HG03066 (cell line): ENCODE measurements at regions not wholly inside any gene's neighbourhood (a gene's known extent, or its start where the extent isn't known, plus 50 kb on each side); places are given as distances from the start of the nearest gene placed in this dataset.
"Not testable (repeated sequence)": the region's sequence is repeated elsewhere in the genome, so short reads cannot be mapped to it uniquely, and the experiment has no call there.

Experiments
- ATAC-seq: cut with Tn5 transposase; IDR thresholded peaks from one replicate; pipeline ENCODE4 v1.9.1; 2021; ENCODE audit warnings: low read depth; ENCODE audit not compliant: unreplicated experiment

- ATAC-seq, result no peak
Observed at GRCh38 chr1:214715126-214715525, 112.1 kb downstream of the CENPF start.

DNA sequence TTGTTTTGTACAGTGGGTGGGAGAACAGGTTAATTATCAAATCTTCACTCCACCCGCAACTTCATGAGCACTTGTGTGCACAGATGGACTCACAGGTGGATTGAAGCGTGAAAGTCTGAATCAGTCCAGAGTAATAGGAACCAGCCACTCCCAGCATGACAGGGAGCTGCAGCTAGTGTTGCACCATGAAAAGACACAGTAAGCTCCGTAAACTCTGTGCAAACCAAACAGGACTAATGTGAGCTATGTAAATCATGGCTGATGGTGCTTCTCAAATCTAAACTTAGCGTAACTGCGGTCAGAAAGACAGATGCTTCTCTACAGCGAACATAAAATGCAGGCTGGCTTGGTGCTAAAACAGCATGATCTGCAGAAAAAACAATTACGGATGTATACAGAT is 114.4 kb downstream of the CENPF start:
- ATAC-seq, result no peak

DNA sequence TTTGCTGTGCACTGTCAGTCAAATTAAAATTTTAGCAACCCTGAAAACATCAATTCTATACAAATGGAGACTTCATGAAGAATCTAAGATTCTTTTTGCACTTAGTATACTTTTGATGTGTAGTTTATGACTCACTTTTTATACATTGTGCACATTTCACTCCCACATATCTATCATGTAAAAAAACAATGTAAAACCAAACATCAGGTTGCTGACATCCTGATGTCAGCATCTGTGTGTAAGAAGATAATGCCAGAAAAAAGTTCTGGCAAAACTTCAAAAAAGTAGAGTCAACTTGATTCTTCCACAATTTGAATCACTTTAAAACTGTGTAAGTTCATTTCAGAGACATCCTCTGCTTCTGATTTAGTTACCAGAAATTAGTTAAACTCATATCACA is 115.7 kb downstream of the CENPF start:
- no peak for ATAC-seq

- no peak for ATAC-seq
Observed at GRCh38 chr1:214719207-214719606, 116.2 kb downstream of the CENPF start.

- no peak for ATAC-seq
Observed at GRCh38 chr1:214720561-214720960, 117.6 kb downstream of the CENPF start.

DNA sequence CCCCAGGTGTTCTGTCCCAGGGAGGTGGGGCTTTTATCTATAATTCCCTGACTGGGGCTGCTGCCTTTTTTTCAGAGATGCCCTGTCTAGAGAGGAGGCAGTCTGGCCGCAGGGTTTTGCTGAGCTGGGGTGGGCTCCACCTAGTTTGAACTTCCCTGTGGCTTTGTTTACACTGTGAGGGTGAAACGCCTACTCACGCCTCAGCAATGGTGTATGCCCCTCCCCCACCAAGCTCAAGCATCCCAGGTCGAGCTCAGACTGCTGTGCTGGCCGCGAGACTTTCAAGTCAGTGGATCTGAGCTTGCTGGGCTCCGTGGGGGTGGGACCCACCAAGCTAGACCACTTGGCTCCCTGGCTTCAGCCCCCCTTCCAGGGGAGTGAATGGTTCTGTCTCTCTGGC is 124.3 kb downstream of the CENPF start:
- ATAC-seq, result no peak

DNA sequence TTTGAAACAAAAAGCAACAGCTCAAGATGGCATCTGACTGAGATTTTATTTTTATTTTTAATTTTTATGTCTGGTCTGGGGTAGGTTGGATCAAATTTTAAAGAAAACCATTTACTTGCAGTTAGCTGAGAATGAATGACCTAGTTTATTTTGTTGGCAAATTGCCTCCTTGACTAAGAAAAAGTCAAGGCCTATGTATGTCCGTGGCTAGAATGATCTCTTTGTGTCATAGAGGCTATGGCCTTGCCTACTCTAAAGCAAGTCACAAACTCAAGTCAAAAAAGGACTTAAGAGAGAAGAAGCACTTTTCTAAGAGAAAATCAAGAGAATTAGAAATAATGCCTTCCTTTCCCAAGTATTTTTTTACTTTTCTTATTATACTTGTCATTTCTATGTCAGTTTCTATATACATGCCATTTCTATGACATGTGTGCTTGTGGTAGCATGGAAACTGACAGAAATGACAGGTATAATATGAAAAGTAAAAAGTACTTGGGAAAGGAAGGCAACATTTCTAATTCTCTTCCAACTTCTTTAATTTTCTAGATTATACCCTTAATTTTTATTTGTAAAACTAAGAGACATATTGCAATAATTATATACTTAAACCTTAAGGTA is 136.7 kb downstream of the CENPF start:
- no peak for ATAC-seq

GRCh38 chr1:214740471-214740870 is 137.5 kb downstream of the CENPF start:
- ATAC-seq, result no peak

DNA sequence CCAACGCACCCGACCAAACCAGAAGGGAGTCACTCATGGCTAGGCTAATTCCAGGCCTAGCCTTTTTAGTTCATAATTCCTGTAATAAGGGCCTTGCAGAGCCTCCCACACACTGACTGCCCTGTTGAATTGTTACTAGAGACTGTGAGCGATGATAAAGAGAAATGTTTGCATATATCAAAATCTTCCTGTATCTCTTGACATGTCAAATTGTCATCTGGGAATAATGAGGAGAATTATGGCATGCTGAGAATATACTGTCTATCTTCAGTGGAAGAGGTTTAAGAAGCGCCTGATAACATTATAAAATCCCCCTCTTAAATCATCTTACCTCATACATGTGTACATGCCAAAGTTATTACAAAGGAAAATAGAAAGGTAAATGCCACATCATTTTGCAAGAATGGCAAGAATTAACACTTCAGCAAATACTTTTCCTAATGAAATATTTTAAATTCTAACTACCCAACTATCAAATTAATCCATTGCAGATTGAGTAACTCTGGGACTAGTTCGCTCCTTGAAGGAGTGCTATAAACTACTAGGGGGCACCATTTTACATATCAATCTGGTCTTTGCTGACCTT is 144.1 kb downstream of the CENPF start:
- no peak for ATAC-seq

DNA sequence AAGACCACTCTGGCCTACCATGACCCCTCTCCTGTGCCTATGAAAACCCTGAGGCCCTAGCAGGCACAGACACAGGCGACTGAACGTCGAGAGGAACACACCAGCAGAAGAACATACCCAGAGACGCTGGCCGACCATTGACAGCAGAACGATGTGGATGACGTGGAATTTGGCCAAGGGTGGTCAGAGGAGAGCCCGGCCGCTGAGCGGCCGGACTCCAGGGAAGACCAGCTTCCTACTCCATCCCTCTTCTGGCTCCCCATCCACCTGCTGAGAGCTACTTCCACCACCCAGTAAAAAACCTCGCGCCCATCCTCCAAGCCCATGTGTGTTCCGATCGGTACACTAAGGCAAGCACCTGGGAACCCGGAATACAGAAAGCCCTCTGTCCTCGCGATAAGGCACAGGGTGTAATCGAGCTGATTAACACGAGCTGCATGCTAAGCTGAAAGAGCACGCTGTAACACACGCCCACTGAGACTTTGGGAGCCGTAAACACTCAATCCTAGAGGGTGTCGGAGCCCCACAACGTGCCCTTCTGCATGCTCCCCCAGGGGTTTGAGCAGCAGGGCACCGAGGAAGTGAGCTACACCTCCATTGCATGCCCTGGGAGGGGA is 150.3 kb downstream of the CENPF start:
- no peak for ATAC-seq

- ATAC-seq, result no peak
Observed at GRCh38 chr1:214761030-214761429, 158.0 kb downstream of the CENPF start.

DNA sequence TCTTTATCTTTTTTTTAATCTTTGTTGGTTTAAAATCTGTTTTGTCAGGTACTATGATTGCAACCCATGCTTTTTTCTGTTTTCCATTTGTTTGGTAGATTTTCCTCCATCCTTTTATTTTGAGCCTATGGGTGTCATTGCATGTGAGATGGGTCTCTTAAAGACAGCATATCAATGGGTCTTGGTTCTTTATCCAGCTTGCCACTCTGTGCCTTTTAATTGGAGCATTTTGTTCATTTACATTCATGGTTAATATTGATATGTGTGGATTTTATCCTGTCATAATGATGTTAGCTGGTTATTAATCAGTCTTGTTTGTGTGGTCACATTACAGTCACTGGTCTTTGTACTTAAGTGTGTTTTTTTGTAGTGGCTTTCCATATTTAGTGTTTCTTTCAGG is 159.9 kb downstream of the CENPF start:
- no peak for ATAC-seq

GRCh38 chr1:214764502-214764901 is 161.5 kb downstream of the CENPF start:
- ATAC-seq, result no peak

DNA sequence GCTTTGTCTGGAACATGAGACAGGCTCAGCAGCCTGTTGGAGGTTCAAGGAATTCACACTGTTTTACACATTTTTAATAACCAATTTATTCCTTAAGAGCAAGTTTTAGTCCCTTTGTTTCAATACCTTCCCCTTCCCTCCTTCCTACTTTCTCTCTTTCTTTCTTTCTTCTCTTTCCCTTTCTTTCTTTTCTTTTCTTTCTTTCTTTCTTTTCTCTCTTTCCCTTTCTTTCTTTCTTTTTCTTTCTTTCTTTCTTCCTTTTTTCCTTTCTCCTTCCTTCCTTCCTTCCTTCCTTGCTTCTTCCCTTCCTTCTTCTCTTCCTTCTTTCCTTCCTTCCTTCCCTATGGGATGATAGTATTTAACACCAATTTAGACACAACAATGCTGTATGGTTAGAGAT is 164.2 kb downstream of the CENPF start:
- ATAC-seq, result no peak

DNA sequence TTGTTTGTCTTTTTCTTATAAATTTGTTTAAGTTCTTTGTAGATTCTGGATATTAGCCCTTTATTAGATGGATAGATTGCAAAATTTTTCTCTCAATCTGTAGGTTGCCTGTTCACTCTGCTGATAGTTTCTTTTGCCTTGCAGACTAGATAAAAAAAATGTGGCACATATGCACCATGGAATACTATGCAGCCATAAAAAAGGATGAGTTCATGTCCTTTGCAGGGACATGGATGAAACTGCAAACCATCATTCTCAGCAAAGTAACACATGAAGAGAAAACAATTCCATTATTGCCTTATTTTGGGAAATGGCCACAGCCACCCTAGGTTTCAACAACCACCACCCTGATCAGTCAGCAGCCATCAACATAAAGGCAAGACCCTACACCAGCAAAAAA is 166.7 kb downstream of the CENPF start:
- not testable (repeated sequence) for ATAC-seq

- no peak for ATAC-seq
Observed at GRCh38 chr1:214777364-214777763, 174.4 kb downstream of the CENPF start.

- no peak for ATAC-seq
Observed at GRCh38 chr1:214791961-214792360, 189.0 kb downstream of the CENPF start.

- no peak for ATAC-seq
Observed at GRCh38 chr1:214792527-214793186, 189.7 kb downstream of the CENPF start.

- no peak for ATAC-seq
Observed at GRCh38 chr1:214793708-214794107, 190.7 kb downstream of the CENPF start.

DNA sequence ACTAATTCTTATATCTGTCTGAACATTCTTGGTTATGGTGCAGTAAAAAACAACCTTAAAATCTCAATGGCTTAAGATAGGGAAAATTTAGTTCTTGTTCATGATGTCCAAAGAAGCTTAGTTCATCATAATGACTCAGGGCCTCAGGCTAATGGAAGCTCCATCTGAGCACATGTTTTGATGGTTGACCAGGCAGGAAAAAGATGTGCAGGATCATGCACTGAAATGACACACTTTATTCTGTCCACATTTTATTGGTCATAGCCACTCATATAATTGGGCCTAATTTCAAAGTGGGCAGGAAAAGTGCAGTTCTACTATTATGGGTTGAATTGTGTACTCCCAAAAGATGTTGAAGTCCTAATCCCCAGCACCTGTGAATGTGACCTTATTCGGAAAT is 198.2 kb downstream of the CENPF start:
- no peak for ATAC-seq

DNA sequence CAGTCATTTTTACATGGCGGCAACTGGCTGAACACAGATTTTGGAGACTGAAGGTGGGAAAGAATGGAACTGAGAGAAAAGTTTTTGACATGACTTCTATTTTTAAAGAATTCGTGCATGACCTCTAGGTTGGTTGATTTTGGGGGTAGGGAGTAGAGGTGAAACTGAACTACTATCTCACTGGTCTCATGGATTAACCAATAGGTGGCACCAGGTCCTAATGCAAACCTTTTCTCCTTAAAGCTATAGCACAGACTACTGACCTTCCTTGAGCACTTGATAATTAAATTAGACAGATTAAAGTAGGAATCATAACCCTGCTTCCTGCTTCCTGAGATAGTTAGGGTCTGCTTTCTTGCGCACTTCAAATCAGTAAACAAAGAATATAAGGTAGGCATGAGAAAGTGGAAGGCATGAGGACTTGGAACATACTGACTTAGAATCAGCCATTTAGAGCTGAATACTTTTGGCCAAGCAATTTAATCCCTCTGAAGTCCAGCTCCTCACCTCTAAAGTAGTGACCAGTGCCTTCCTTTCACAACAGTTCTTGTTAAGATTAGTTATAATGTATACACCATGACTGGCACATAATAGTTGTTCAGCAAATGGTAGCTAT is 206.0 kb downstream of the CENPF start:
- no peak for ATAC-seq
